ENCODE measurements at regions not wholly inside any gene's neighbourhood (a gene's known extent, or its start where the extent isn't known, plus 50 kb on each side); places are given as distances from the start of the nearest gene placed in this dataset.
"Not testable (repeated sequence)": the region's sequence is repeated elsewhere in the genome, so short reads cannot be mapped to it uniquely, and the experiment has no call there.

- DNase-seq (ENCODE audit: low read depth in 2 of 2) = no peak
Measured at GRCh38 chr3:162391301-162391700, 894.7 kb downstream of the OTOL1 start.

DNA sequence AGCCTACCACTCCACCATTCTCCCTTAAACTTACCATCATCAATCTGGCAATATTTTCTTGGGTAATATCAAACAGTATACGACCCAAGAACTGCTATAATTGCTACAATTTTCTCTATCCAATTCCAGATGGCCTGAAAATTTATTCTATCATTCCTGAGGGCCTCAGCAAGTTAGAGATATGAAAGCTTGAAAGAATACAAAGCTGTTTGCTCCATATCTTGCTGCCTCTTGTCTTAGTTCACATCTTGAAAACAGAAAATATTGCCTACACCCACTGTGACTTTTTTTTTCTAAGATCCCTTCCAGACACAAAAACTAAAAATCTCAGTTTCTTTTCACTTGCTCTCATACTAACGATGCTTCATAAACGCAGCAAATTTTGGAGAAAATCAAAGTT, 898.9 kb downstream of the OTOL1 start:
- no peak for DNase-seq (ENCODE audit: low read depth in 2 of 2)

DNA sequence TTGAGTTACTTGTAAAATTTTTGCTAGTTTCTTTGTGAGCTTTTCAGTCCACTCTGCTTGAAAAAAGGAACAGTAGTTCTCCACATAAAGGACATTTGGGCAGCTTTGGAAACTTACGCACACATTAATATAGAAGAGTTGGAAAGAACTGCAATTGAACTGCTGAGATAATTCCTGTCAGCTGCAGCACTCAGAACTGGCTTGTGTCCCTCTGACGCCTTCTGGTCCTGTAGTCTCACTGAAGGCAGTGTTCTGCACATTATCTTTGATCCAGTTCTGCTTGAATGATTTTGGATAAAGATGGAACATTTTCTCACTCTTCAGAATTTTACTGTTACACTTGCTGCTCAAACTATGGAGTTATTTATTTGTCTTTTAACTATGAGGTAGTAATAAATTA, 901.9 kb downstream of the OTOL1 start:
- no peak for DNase-seq (ENCODE audit: low read depth in 2 of 2)

GRCh38 chr3:162400697-162401096, 904.1 kb downstream of the OTOL1 start:
- DNase-seq (ENCODE audit: low read depth in 2 of 2) = no peak

DNA sequence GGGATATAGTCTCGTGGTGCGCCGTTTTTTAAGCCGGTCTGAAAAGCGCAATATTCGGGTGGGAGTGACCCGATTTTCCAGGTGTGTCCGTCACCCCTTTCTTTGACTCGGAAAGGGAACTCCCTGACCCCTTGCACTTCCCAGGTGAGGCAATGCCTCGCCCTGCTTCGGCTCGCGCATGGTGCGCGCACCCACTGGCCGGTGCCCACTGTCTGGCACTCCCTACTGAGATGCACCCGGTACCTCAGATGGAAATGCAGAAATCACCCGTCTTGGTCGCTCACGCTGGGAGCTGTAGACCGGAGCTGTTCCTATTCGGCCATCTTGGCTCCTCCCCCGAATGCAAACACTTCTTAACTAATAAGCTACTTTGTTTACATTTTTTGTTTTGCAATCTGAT, 914.9 kb downstream of the OTOL1 start:
- DNase-seq (ENCODE audit: low read depth in 2 of 2) = not testable (repeated sequence)

- DNase-seq (ENCODE audit: low read depth in 2 of 2) = no peak
Measured at GRCh38 chr3:162421721-162422120, 925.1 kb downstream of the OTOL1 start.

DNA sequence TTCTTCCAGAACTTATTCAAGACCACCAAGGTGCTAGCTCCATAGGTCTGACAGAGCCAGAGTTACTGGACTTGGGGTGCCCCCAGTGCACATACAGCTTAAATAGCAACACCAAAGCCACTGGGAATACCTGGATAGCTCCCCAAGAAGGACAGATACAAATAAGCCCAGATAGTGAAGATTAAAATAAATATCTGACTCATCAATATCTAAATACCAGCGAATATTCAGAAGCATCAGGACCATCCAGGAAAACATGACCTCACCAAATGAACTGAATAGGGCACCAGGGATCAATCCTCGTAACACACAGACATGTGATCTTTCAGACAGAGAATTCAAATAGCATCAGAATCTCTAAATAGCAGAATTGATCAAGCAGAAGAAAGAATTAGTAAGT, 931.6 kb downstream of the OTOL1 start:
- DNase-seq (ENCODE audit: low read depth in 2 of 2) = no peak

- DNase-seq (ENCODE audit: low read depth in 2 of 2) = no peak
Measured at GRCh38 chr3:162435750-162436149, 939.1 kb downstream of the OTOL1 start.

GRCh38 chr3:162436826-162437225, 940.2 kb downstream of the OTOL1 start:
- DNase-seq (ENCODE audit: low read depth in 2 of 2) = no peak

- DNase-seq (ENCODE audit: low read depth in 2 of 2) = no peak
Measured at GRCh38 chr3:162437480-162437879, 940.9 kb downstream of the OTOL1 start.

- no peak for DNase-seq (ENCODE audit: low read depth in 2 of 2)
Measured at GRCh38 chr3:162441716-162442115, 945.1 kb downstream of the OTOL1 start.

- DNase-seq (ENCODE audit: low read depth in 2 of 2) = no peak
Measured at GRCh38 chr3:162443376-162443775, 946.8 kb downstream of the OTOL1 start.

- no peak for DNase-seq (ENCODE audit: low read depth in 2 of 2)
Measured at GRCh38 chr3:162468791-162469190, 972.2 kb downstream of the OTOL1 start.

DNA sequence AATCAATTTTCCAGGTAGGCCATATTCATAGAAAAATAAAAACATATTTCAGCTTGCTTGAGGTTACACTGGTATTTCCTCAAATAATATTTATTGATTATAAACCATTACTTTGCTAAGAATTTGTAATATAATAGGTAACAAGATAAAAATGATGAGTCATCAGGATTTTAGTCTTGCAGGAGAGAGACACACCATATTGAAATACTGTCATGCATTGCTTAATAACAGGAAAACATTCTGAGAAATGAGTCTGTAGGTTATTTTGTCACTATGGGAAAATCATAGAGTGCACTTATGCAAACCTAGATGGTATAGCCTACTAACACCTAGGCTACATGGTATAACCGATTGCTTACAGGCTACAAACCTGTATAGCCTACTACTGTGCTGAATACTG, 990.5 kb downstream of the OTOL1 start:
- no peak for DNase-seq (ENCODE audit: low read depth in 2 of 2)

- DNase-seq (ENCODE audit: low read depth in 2 of 2) = no peak
Measured at GRCh38 chr3:162489853-162490252, 993.2 kb downstream of the OTOL1 start.

- no peak for DNase-seq (ENCODE audit: low read depth in 2 of 2)
Measured at GRCh38 chr3:162491952-162492351, 995.3 kb downstream of the OTOL1 start.

GRCh38 chr3:162492446-162493081, 996.0 kb downstream of the OTOL1 start:
- no peak for DNase-seq (ENCODE audit: low read depth in 2 of 2)

DNA sequence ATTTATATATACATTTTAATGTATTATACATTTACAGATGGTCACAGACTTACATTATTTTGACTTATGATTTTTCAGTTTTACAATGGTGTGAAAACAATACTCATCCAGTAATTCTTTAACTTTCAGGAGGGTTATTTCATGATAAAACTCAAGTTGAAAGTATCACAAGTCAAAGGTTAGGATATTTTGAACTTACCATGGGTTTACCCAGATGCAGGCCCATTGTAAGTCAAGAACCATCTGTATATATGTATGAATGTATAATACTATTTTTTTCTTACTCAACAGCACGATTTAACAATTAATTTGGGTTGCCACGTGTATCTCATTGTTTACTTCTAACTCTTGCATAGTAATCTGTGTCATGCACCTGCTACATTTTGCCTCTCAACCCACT, 1002.0 kb downstream of the OTOL1 start:
- no peak for DNase-seq (ENCODE audit: low read depth in 2 of 2)

- no peak for DNase-seq (ENCODE audit: low read depth in 2 of 2)
Measured at GRCh38 chr3:162507397-162507796, 1010.8 kb downstream of the OTOL1 start.

GRCh38 chr3:162512488-162512887, 1015.9 kb downstream of the OTOL1 start:
- no peak for DNase-seq (ENCODE audit: low read depth in 2 of 2)

- DNase-seq (ENCODE audit: low read depth in 2 of 2) = no peak
Measured at GRCh38 chr3:162517110-162517509, 1020.5 kb downstream of the OTOL1 start.

GRCh38 chr3:162521669-162522068, 1025.1 kb downstream of the OTOL1 start:
- DNase-seq (ENCODE audit: low read depth in 2 of 2) = no peak

- DNase-seq (ENCODE audit: low read depth in 2 of 2) = no peak
Measured at GRCh38 chr3:162525066-162525742, 1028.6 kb downstream of the OTOL1 start.

GRCh38 chr3:162525771-162526170, 1029.2 kb downstream of the OTOL1 start:
- DNase-seq (ENCODE audit: low read depth in 2 of 2) = no peak
